Neural cell (in vitro differentiated cells): ENCODE measurements at regions not wholly inside any gene's neighbourhood (a gene's known extent, or its start where the extent isn't known, plus 50 kb on each side); places are given as distances from the start of the nearest gene placed in this dataset.

ENCODE experiments used
- CTCF ChIP-seq: fragments of 450-650 bp; IDR thresholded peaks from 2 replicates; pipeline ENCODE4 v1.5.1; 2014; ENCODE audit warnings: antibody characterized with exemption, mild to moderate bottlenecking, moderate library complexity; ENCODE audit not compliant: poor library complexity, severe bottlenecking
- TF ChIP-seq, protein P1 (sequence below): IDR thresholded peaks from 2 replicates; pipeline ENCODE4 v1.6.1; 2012; ENCODE audit warnings: borderline replicate concordance

DNA sequence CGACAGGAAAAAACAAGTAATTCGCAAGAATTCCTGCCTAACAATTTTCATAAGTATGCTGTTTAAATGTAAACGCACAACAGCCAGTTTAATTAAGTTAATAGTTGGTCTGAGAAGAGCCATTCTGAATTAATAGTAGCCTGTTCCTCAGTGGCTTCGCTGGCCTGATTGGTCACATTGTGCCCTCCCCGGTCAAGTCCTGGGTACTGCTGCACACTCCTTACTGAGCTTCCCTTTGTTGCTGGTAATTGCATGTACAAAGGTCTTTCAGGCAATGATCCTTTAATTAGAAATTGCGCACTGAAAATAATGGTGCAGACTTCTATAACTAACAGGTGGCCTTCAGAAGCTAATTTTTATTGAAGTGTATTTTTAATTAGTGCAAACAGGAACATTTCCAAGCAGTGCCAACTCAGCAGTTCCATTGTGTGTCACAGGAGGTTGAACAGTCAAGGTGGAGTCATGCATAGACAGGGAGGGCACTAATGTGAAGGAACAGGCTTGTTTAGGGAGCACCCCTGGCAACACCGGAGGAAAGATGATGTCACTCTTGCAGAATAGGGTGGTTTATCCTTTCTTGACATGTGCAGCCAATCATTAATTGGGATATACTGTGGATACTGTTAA, 92.6 kb upstream of the SLC22A23 start:
- no peak for TF ChIP-seq CTCF
- TF ChIP-seq, protein P1, sequence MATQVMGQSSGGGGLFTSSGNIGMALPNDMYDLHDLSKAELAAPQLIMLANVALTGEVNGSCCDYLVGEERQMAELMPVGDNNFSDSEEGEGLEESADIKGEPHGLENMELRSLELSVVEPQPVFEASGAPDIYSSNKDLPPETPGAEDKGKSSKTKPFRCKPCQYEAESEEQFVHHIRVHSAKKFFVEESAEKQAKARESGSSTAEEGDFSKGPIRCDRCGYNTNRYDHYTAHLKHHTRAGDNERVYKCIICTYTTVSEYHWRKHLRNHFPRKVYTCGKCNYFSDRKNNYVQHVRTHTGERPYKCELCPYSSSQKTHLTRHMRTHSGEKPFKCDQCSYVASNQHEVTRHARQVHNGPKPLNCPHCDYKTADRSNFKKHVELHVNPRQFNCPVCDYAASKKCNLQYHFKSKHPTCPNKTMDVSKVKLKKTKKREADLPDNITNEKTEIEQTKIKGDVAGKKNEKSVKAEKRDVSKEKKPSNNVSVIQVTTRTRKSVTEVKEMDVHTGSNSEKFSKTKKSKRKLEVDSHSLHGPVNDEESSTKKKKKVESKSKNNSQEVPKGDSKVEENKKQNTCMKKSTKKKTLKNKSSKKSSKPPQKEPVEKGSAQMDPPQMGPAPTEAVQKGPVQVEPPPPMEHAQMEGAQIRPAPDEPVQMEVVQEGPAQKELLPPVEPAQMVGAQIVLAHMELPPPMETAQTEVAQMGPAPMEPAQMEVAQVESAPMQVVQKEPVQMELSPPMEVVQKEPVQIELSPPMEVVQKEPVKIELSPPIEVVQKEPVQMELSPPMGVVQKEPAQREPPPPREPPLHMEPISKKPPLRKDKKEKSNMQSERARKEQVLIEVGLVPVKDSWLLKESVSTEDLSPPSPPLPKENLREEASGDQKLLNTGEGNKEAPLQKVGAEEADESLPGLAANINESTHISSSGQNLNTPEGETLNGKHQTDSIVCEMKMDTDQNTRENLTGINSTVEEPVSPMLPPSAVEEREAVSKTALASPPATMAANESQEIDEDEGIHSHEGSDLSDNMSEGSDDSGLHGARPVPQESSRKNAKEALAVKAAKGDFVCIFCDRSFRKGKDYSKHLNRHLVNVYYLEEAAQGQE, result no peak
